K562 (cell line): ENCODE measurements at regions not wholly inside any gene's neighbourhood (a gene's known extent, or its start where the extent isn't known, plus 50 kb on each side); places are given as distances from the start of the nearest gene placed in this dataset.

ENCODE experiments used
- ATAC-seq: fragments of 200-7000 bp; cut with Tn5 transposase; 3 replicates; pipeline ENCODE4 v1.9.1; 2020; ENCODE audit warnings: moderate library complexity
- BruUV-seq: library from RNA; stranded (reverse); fragments of 400-500 nt; replicated peaks from 2 replicates; lab custom pipeline; 2021; lab: Mats Ljungman, UMichigan
- CTCF ChIA-PET: fragments of 300-600 bp; formaldehyde crosslinking; extraction: SDS; loops from one replicate; lab custom pipeline; 2021; ENCODE audit warnings: low intra/inter-chr PET ratio; lab: Yijun Ruan, JAX
- POLR2A ChIA-PET: fragments of 300-600, 350-650 bp; sonication (Branson Sonifier 250); formaldehyde crosslinking; extraction: SDS; loops from one replicate; lab custom pipeline; 2021; ENCODE audit warnings: antibody characterized with exemption, inconsistent platforms; lab: Yijun Ruan, JAX
- DNase-seq, 4 experiments: peaks; one replicate each; pipeline versions ENCODE4 v3.0.0 to v3.0.0-alpha.2; 2011 to 2018; ENCODE audit warnings: low spot score in 3 of 4, mixed read lengths in 3 of 4; ENCODE audit errors: extremely low read depth in 1 of 4
- FAIRE-seq: peaks from 2 replicates; lab custom pipeline; 2011; peaks lifted over from hg19 to GRCh38; lab: Jason Lieb, UNC
- H2AFZ ChIP-seq: 2 replicates; pipeline ENCODE4 v1.6.0; 2011; ENCODE audit warnings: low read depth, low read length, control low read depth, inconsistent platforms
- H3K27ac ChIP-seq: fragments of 200-600 bp; 3 replicates; pipeline ENCODE4 v1.8.0; 2011; ENCODE audit warnings: low read depth, mild to moderate bottlenecking, control low read depth, inconsistent platforms, low read length, moderate library complexity, mixed read lengths; ENCODE audit errors: extremely low read depth
- H3K27me3 ChIP-seq, 2 experiments: fragments of 300-600 bp in 1 of 2; 2 replicates in 1 of 2; 3 replicates in 1 of 2; pipeline versions ENCODE4 v1.6.0 to v1.8.0; 2011; ENCODE audit warnings: inconsistent platforms in 2 of 2, low read length in 2 of 2, mild to moderate bottlenecking in 1 of 2, mixed read lengths in 1 of 2, moderate library complexity in 1 of 2; ENCODE audit not compliant: control insufficient read depth in 2 of 2, insufficient read depth in 2 of 2
- H3K36me3 ChIP-seq: fragments of 300-600 bp; 3 replicates; pipeline ENCODE4 v1.8.0; 2011; ENCODE audit warnings: mild to moderate bottlenecking, low read length, inconsistent platforms; ENCODE audit not compliant: control insufficient read depth, insufficient read depth
- H3K4me1 ChIP-seq, 2 experiments: fragments of 200-600 bp in 1 of 2; replicated peaks in 1 of 2; 2 replicates in 1 of 2; 3 replicates in 1 of 2; pipeline versions ENCODE4 v1.5.1 to v1.8.0; 2011; ENCODE audit warnings: inconsistent platforms in 2 of 2, low read length in 2 of 2, mild to moderate bottlenecking in 1 of 2, mixed read lengths in 1 of 2, moderate library complexity in 1 of 2; ENCODE audit not compliant: control insufficient read depth in 2 of 2, insufficient read depth in 2 of 2
- H3K4me2 ChIP-seq: 2 replicates; pipeline ENCODE4 v1.6.1; 2011; ENCODE audit warnings: low read length, control low read depth, inconsistent platforms, mixed read lengths; ENCODE audit not compliant: insufficient read depth
- H3K4me3 ChIP-seq: fragments of 200-600 bp; sonication (generic), shearing (Covaris generic); 2 replicates; pipeline ENCODE4 v1.5.1; 2016; ENCODE audit warnings: control low read depth, inconsistent platforms
- H3K79me2 ChIP-seq: fragments of 200-600 bp; 3 replicates; pipeline ENCODE4 v1.8.0; 2011; ENCODE audit warnings: low read length, inconsistent platforms; ENCODE audit not compliant: control insufficient read depth, insufficient read depth
- H3K9ac ChIP-seq, 2 experiments: 2 replicates each; pipeline versions ENCODE4 v1.6.0 to v1.6.1; 2011; ENCODE audit warnings: low read depth in 2 of 2, low read length in 2 of 2, control low read depth in 1 of 2, inconsistent platforms in 1 of 2, mild to moderate bottlenecking in 1 of 2, mixed read lengths in 1 of 2; ENCODE audit not compliant: insufficient read depth in 1 of 2
- H3K9me1 ChIP-seq: one replicate; pipeline ENCODE4 v1.6.0; 2011; ENCODE audit warnings: inconsistent platforms, mild to moderate bottlenecking, low read length, moderate library complexity; ENCODE audit not compliant: control insufficient read depth, insufficient read depth
- H3K9me3 ChIP-seq: replicated peaks from 2 replicates; pipeline ENCODE4 v1.5.1; 2011; ENCODE audit warnings: low read depth, low read length, inconsistent platforms; ENCODE audit not compliant: control insufficient read depth, insufficient read depth
- H4K20me1 ChIP-seq: replicated peaks from 2 replicates; pipeline ENCODE4 v1.6.1; 2011; ENCODE audit warnings: low read length, inconsistent platforms, mixed read lengths; ENCODE audit not compliant: control insufficient read depth, insufficient read depth
- ARID1B ChIP-seq: fragments of 450-650 bp; IDR thresholded peaks from 2 replicates; pipeline ENCODE4 v1.6.1; 2016; ENCODE audit warnings: antibody characterized with exemption, mild to moderate bottlenecking, inconsistent platforms
- BCOR ChIP-seq: fragments of 450-650 bp; IDR thresholded peaks from 2 replicates; pipeline ENCODE4 v1.6.1; 2016
- CBFA2T2 ChIP-seq: fragments of 450-650 bp; conservative IDR thresholded peaks from 2 replicates; pipeline ENCODE4 v1.6.1; 2017; ENCODE audit warnings: mild to moderate bottlenecking
- DPF2 ChIP-seq: fragments of 450-650 bp; IDR thresholded peaks from 2 replicates; pipeline ENCODE4 v1.6.1; 2016
- GABPB1 ChIP-seq: sonication (generic); formaldehyde crosslinking; IDR thresholded peaks from 2 replicates; pipeline ENCODE4 v1.8.0; 2022; ENCODE audit warnings: mild to moderate bottlenecking, missing genetic modification reagents
- GTF2E2 ChIP-seq: fragments of 200-800 bp; sonication (Bioruptor generic); IDR thresholded peaks from 2 replicates; pipeline ENCODE4 v1.6.1; 2016; ENCODE audit warnings: missing genetic modification characterization, missing compliant biosample characterization
- HDAC1 ChIP-seq, 2 experiments: fragments of 450-650 bp; IDR thresholded peaks; 2 replicates each; pipeline ENCODE4 v1.6.1; 2016 to 2017; ENCODE audit warnings: inconsistent platforms in 1 of 2, mild to moderate bottlenecking in 1 of 2, moderate library complexity in 1 of 2
- JUND ChIP-seq, 2 experiments: IDR thresholded peaks; 2 replicates in 1 of 2; 3 replicates in 1 of 2; pipeline ENCODE4 v1.6.1; 2011; ENCODE audit warnings: borderline replicate concordance in 2 of 2, low read depth in 2 of 2, low read length in 2 of 2, improper control_type of control experiment in 1 of 2, missing biosample characterization in 1 of 2, missing genetic modification characterization in 1 of 2, missing genetic modification reagents in 1 of 2
- KHSRP ChIP-seq: fragments of 450-650 bp; IDR thresholded peaks from 2 replicates; pipeline ENCODE4 v1.6.1; 2017
- MAFF ChIP-seq: IDR thresholded peaks from 2 replicates; pipeline ENCODE4 v1.6.1; 2012; ENCODE audit warnings: low read length, improper control_type of control experiment
- MTF1 ChIP-seq: fragments of 250-450 bp; sonication (Bioruptor Pico); IDR thresholded peaks from 2 replicates; pipeline ENCODE4 v1.9.0; 2021; ENCODE audit warnings: moderate library complexity, mild to moderate bottlenecking, inconsistent platforms, borderline replicate concordance
- NCOA1 ChIP-seq: fragments of 450-650 bp; IDR thresholded peaks from 2 replicates; pipeline ENCODE4 v1.6.1; 2016; ENCODE audit warnings: low read depth
- NCOR1 ChIP-seq: fragments of 450-650 bp; IDR thresholded peaks from 2 replicates; pipeline ENCODE4 v1.6.1; 2016; ENCODE audit warnings: mild to moderate bottlenecking, moderate library complexity
- NFE2 ChIP-seq: IDR thresholded peaks from 2 replicates; pipeline ENCODE4 v1.6.1; 2014; ENCODE audit warnings: antibody characterized with exemption, low read depth
- RBM25 ChIP-seq: fragments of 200-400 bp; formaldehyde crosslinking; IDR thresholded peaks from 2 replicates; pipeline ENCODE4 v1.6.1; 2018; ENCODE audit warnings: low read length, low read depth, moderate library complexity; ENCODE audit not compliant: severe bottlenecking
- SMARCA4 ChIP-seq: fragments of 450-650 bp; IDR thresholded peaks from 2 replicates; pipeline ENCODE4 v1.6.1; 2016
- TAL1 ChIP-seq: fragments of 450-650 bp; IDR thresholded peaks from 2 replicates; pipeline ENCODE4 v1.6.1; 2016; ENCODE audit warnings: mild to moderate bottlenecking
- TCF3 ChIP-seq: sonication (generic); formaldehyde crosslinking; IDR thresholded peaks from 2 replicates; pipeline ENCODE4 v1.4.0; 2020; ENCODE audit warnings: mild to moderate bottlenecking, missing genetic modification reagents
- U2AF2 ChIP-seq: fragments of 200-400 bp; formaldehyde crosslinking; optimal IDR thresholded peaks from 2 replicates; pipeline ENCODE3; 2017; ENCODE audit warnings: low read depth, mild to moderate bottlenecking, low read length
- ZNF212 ChIP-seq: fragments of 450-650 bp; formaldehyde crosslinking; IDR thresholded peaks from 2 replicates; pipeline ENCODE4 v1.4.0; 2020; ENCODE audit warnings: mild to moderate bottlenecking
- ZNF584 ChIP-seq: fragments of 200-800 bp; sonication (Bioruptor generic); IDR thresholded peaks from 2 replicates; pipeline ENCODE4 v1.6.1; 2016; ENCODE audit warnings: low read depth, mild to moderate bottlenecking, missing genetic modification characterization, missing compliant biosample characterization
- ZNF695 ChIP-seq: fragments of 450-650 bp; formaldehyde crosslinking; IDR thresholded peaks from 2 replicates; pipeline ENCODE4 v1.4.0; 2020; ENCODE audit warnings: mild to moderate bottlenecking, moderate library complexity
- WGBS: fragments of 100-300 bp; shearing (Covaris generic); methylation state at CpG from one replicate; pipeline ENCODE4 v1.1.6; 2016; ENCODE audit warnings: low coverage, mixed read lengths; ENCODE audit not compliant: insufficient coverage; ENCODE audit errors: missing lambda C conversion rate; 5-methylcytosine and 5-hydroxymethylcytosine counted together
- in situ Hi-C: fragments of 300-500 bp; cut with MboI; formaldehyde crosslinking; loops from 4 replicates; pipeline ENCODE4 v1.15.0; 2018; ENCODE audit warnings: inconsistent platforms, mixed read lengths
- intact Hi-C: fragments of 100-400 bp; cut with micrococcal nuclease; formaldehyde crosslinking; loops from 2 replicates; pipeline ENCODE4 v1.14.2; 2022
- TF ChIP-seq, protein P1 (sequence below): fragments of 250-450 bp; sonication (Bioruptor Pico); IDR thresholded peaks from 2 replicates; pipeline ENCODE4 v1.5.0; 2021; ENCODE audit warnings: mild to moderate bottlenecking, borderline replicate concordance
- TF ChIP-seq, protein P2 (sequence below): fragments of 250-450 bp; sonication (Bioruptor Pico); IDR thresholded peaks from 2 replicates; pipeline ENCODE4 v1.8.0; 2022; ENCODE audit warnings: moderate library complexity, mild to moderate bottlenecking, inconsistent platforms

DNA sequence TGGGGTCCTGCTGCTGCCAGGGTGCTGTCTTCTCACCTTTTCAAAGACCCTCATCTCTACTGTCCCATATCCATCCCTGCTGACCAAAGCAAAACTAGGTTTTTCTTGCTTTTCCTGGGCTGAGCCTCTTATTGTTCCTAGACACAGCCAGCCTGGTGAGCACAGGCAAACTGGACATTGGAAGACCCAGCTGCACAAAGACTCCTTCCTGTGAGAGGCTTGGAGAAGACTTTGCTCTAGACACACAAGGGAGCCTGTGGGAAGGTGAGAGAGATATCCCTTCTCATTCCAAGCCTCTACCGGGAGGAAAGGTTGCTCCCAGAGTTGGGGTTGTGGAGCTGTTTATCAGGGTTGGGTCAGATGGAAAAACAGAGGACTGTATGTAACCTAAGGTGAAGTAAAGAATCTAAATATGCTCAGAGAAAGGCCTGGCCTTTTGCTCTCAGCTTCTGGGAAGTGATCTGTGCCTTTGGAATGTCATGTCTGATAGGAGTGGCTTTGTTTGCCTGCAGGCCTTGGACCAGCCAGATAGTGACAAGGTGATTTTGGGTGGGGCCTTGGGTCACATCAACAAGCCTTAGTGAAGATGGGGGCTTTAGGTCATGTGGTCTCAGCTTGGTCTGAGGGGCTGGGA is 87.6 kb upstream of the RUNX1 start:
- Histone ChIP-seq H3K27ac (no peak overlapping the region), H3K9me1 (no peaks in the 10 kb centered on the region), H3K36me3 (no peaks in the 10 kb centered on the region), H3K4me2 (peak overlapping the region; percentile 46; the same call in 1 of the 2 replicates), H3K27me3 (no peaks in the 10 kb centered on the region), H2AFZ (peak overlapping the region; percentile 32; the same call in 1 of the 2 replicates), H3K4me1 (peaks cover 9 to 33% of the 10 kb centered on the region in 2 experiments; a peak in 4 of 5 replicates), H4K20me1 (no peaks in the 10 kb centered on the region), H3K79me2 (no peaks in the 10 kb centered on the region), H3K9ac (peak overlapping the region in 1 of 2 experiments; percentile 36; a peak in 1 of 4 replicates), H3K9me3 (no peaks in the 10 kb centered on the region), H3K4me3 (no peak overlapping the region)
- WGBS: 21% methylated on average over 1 of the region's 1 CpG
- ATAC-seq (peak; percentile 62), FAIRE-seq (peak; percentile 73), DNase-seq (peak; percentile 58 to 79 (median 68))
- in situ Hi-C loops: no loop called here
- CTCF ChIA-PET: no interaction called here
- no TSS peak for BruUV-seq
- intact Hi-C loops: no loop called here
- POLR2A ChIA-PET: interaction anchor here (0.7 to 1.6 kb wide), 5 partner anchors 10 to 33 kb away, joined by 3 to 4 read pairs (median 4); no protein-coding TSS in a partner anchor
- TF ChIP-seq NCOA1 (no peak), TAL1 (peak; percentile 47; the same call in 1 of the 2 replicates), ZNF695 (CRISPR knock-in tag) (no peak), GTF2E2 (no peak), RBM25 (no peak), CBFA2T2 (peak; percentile 64), SMARCA4 (peak; percentile 33; the same call in 1 of the 2 replicates), ZNF584 (CRISPR knock-in tag) (no peak), GABPB1 (CRISPR knock-in tag) (no peak), MAFF (no peak), TCF3 (CRISPR knock-in tag) (peak; percentile 78), ARID1B (peak; percentile 70), U2AF2 (no peak), NFE2 (0 out of 2 replicates have a peak, but pooled peaks have one; percentile 13), DPF2 (peak; percentile 34; the same call in 1 of the 2 replicates), KHSRP (no peak), MTF1 (CRISPR knock-in tag) (no peak), ZNF212 (CRISPR knock-in tag) (no peak), BCOR (no peak), HDAC1 (IDR thresholded peaks at IDR 0.05) (peak in 1 of 2 experiments; percentile 17; a peak in 1 of 4 replicates), JUND (IDR thresholded peaks at IDR 0.05; ENCODE audit: borderline replicate concordance, low read depth, low read length) (no peak; the same call in 1 of the 2 replicates), JUND (tag; IDR thresholded peaks at IDR 0.05; ENCODE audit: borderline replicate concordance, low read depth, low read length) (no peak; the same call in 2 of the 3 replicates), NCOR1 (peak; percentile 29)
- TF ChIP-seq, protein P1, sequence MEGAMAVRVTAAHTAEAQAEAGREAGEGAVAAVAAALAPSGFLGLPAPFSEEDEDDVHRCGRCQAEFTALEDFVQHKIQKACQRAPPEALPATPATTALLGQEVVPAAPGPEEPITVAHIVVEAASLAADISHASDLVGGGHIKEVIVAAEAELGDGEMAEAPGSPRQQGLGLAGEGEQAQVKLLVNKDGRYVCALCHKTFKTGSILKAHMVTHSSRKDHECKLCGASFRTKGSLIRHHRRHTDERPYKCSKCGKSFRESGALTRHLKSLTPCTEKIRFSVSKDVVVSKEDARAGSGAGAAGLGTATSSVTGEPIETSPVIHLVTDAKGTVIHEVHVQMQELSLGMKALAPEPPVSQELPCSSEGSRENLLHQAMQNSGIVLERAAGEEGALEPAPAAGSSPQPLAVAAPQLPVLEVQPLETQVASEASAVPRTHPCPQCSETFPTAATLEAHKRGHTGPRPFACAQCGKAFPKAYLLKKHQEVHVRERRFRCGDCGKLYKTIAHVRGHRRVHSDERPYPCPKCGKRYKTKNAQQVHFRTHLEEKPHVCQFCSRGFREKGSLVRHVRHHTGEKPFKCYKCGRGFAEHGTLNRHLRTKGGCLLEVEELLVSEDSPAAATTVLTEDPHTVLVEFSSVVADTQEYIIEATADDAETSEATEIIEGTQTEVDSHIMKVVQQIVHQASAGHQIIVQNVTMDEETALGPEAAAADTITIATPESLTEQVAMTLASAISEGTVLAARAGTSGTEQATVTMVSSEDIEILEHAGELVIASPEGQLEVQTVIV (CRISPR knock-in tag): no peak
- TF ChIP-seq, protein P2, sequence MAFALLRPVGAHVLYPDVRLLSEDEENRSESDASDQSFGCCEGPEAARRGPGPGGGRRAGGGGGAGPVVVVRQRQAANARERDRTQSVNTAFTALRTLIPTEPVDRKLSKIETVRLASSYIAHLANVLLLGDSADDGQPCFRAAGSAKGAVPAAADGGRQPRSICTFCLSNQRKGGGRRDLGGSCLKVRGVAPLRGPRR (CRISPR knock-in tag): no peak
